Esophagus muscularis mucosa (tissue), 3 donors: ENCODE measurements at regions not wholly inside any gene's neighbourhood (a gene's known extent, or its start where the extent isn't known, plus 50 kb on each side); places are given as distances from the start of the nearest gene placed in this dataset.

Experiments
- POLR2A ChIP-seq: fragments of 450-650 bp; IDR thresholded peaks from one replicate; pipeline ENCODE4 v1.6.1; 2017; ENCODE audit warnings: antibody characterized with exemption, moderate library complexity, mild to moderate bottlenecking, low read depth
- TF ChIP-seq, protein P1 (sequence below), 3 experiments: fragments of 200-600 bp in 2 of 3; fragments of 450-650 bp in 1 of 3; sonication (generic) in 2 of 3; IDR thresholded peaks; one replicate each; pipeline ENCODE4 v1.5.1; 2017 to 2019; ENCODE audit warnings: antibody characterized with exemption in 3 of 3, mild to moderate bottlenecking in 2 of 3, moderate library complexity in 1 of 3

DNA sequence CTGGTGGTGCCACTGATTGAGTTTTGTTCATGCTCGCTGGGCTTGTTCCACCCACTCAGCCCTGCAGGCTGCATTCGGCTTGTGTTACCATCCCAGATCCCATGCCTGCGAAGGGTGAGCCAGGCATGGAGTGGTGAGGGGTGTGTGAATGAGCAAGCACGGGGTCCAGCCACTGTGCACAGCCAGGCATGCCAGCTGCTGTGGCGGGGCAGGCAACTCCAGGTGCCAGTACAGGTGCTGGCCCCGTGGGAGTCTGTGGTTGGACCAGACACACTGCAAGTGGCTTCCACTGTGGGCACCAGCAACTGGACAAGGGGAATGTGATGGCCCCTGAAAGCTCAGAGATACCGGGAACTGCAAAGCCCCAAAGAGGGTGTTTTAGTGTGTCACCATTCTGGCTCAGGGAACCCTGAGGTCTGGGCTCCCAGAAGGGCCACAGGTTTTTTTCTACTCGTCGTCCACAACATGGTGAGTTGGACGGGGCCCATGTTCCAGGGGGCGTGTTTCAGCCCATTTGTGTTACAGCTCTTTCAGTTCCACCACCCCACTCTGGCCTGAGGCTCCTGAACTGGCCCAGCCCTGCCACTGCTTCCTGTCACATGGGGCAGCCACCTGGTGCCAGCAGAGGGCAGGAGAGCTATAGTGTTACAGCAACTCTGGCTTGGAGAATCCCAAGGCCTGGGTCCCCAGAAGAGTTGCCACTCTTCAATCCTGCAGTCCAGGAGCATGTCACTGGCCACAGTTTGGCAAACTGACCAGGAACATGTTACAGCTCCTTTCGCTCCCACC, 217.0 kb upstream of the OBI1 start:
- no peak for TF ChIP-seq POLR2A
- TF ChIP-seq, protein P1, sequence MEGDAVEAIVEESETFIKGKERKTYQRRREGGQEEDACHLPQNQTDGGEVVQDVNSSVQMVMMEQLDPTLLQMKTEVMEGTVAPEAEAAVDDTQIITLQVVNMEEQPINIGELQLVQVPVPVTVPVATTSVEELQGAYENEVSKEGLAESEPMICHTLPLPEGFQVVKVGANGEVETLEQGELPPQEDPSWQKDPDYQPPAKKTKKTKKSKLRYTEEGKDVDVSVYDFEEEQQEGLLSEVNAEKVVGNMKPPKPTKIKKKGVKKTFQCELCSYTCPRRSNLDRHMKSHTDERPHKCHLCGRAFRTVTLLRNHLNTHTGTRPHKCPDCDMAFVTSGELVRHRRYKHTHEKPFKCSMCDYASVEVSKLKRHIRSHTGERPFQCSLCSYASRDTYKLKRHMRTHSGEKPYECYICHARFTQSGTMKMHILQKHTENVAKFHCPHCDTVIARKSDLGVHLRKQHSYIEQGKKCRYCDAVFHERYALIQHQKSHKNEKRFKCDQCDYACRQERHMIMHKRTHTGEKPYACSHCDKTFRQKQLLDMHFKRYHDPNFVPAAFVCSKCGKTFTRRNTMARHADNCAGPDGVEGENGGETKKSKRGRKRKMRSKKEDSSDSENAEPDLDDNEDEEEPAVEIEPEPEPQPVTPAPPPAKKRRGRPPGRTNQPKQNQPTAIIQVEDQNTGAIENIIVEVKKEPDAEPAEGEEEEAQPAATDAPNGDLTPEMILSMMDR (IDR thresholded peaks at IDR 0.05), result no peak
